ENCODE measurements at regions not wholly inside any gene's neighbourhood (a gene's known extent, or its start where the extent isn't known, plus 50 kb on each side); places are given as distances from the start of the nearest gene placed in this dataset. TPM values are rescaled to one million over a fixed set of nuclear protein-coding genes. Genes with fewer than 3 reads are reported as not detected.

Small RNAs in the stretch of these regions (small RNA-seq; reads per million reads assigned to genes)
- not detected for gene RN7SKP89

Data from ovary (tissue), 1 donor.